Neural progenitor cell (in vitro differentiated cells): ENCODE measurements at regions not wholly inside any gene's neighbourhood (a gene's known extent, or its start where the extent isn't known, plus 50 kb on each side); places are given as distances from the start of the nearest gene placed in this dataset.

ENCODE experiments used
- DNase-seq: peaks from one replicate; pipeline ENCODE4 v3.0.0-alpha.2; 2016; ENCODE audit warnings: low spot score
- H2AFZ ChIP-seq: fragments of 200-600 bp; sonication (generic); replicated peaks from 2 replicates; pipeline ENCODE4 v1.6.1; 2016; ENCODE audit warnings: antibody characterized with exemption
- H3F3A ChIP-seq: fragments of 200-600 bp; sonication (generic); 2 replicates; pipeline ENCODE4 v1.6.1; 2016; ENCODE audit warnings: antibody characterized with exemption, low read depth
- H3K27ac ChIP-seq: fragments of 200-600 bp; sonication (generic); 2 replicates; pipeline ENCODE4 v1.5.1; 2016; ENCODE audit warnings: mild to moderate bottlenecking
- H3K27me3 ChIP-seq: fragments of 200-600 bp; sonication (generic); 2 replicates; pipeline ENCODE4 v1.6.1; 2016; ENCODE audit warnings: mild to moderate bottlenecking, moderate library complexity
- H3K36me3 ChIP-seq: fragments of 200-600 bp; sonication (generic); 2 replicates; pipeline ENCODE4 v1.5.1; 2016
- H3K4me1 ChIP-seq: fragments of 200-600 bp; sonication (generic); 2 replicates; pipeline ENCODE4 v1.6.1; 2016; ENCODE audit warnings: mixed run types
- H3K4me2 ChIP-seq: fragments of 200-600 bp; sonication (generic); 2 replicates; pipeline ENCODE4 v1.6.1; 2016
- H3K4me3 ChIP-seq: fragments of 200-600 bp; sonication (generic); 2 replicates; pipeline ENCODE4 v1.5.1; 2016
- H3K79me2 ChIP-seq: fragments of 200-600 bp; sonication (generic); 2 replicates; pipeline ENCODE4 v1.6.1; 2016; ENCODE audit warnings: low read depth
- H3K9ac ChIP-seq: fragments of 200-600 bp; sonication (generic); 2 replicates; pipeline ENCODE4 v1.6.1; 2016
- H3K9me3 ChIP-seq: fragments of 200-600 bp; sonication (generic); 2 replicates; pipeline ENCODE4 v1.5.1; 2016; ENCODE audit warnings: low read depth
- H4K20me1 ChIP-seq: fragments of 200-600 bp; sonication (generic); 2 replicates; pipeline ENCODE4 v1.6.1; 2016; ENCODE audit warnings: low read depth
- H3K27ac Mint-ChIP-seq: 3 replicates; pipeline ENCODE4 v1.8.0; 2021; ENCODE audit warnings: mixed read lengths
- H3K27me3 Mint-ChIP-seq: 2 replicates; pipeline ENCODE4 v1.8.0; 2022; ENCODE audit warnings: low read depth, mild to moderate bottlenecking, inconsistent platforms, moderate library complexity, mixed read lengths; ENCODE audit not compliant: insufficient read depth
- H3K36me3 Mint-ChIP-seq: 3 replicates; pipeline ENCODE4 v1.8.0; 2021; ENCODE audit warnings: mixed read lengths
- H3K4me1 Mint-ChIP-seq: 3 replicates; pipeline ENCODE4 v1.8.0; 2021; ENCODE audit warnings: mixed read lengths
- H3K4me3 Mint-ChIP-seq: 3 replicates; pipeline ENCODE4 v1.8.0; 2021; ENCODE audit warnings: mild to moderate bottlenecking, moderate library complexity, mixed read lengths
- H3K9me3 Mint-ChIP-seq: 3 replicates; pipeline ENCODE4 v1.8.0; 2020; ENCODE audit warnings: mixed read lengths
- CTCF ChIP-seq: fragments of 200-600 bp; sonication (generic); IDR thresholded peaks from 2 replicates; pipeline ENCODE4 v1.5.1; 2017; ENCODE audit warnings: antibody characterized with exemption, mild to moderate bottlenecking
- EZH2 ChIP-seq: fragments of 200-600 bp; sonication (generic); IDR thresholded peaks from 2 replicates; pipeline ENCODE4 v1.6.1; 2017; ENCODE audit warnings: antibody characterized with exemption, mild to moderate bottlenecking, moderate library complexity
- EZH2phosphoT487 ChIP-seq: fragments of 200-600 bp; sonication (generic); IDR thresholded peaks from 2 replicates; pipeline ENCODE4 v1.6.1; 2017; ENCODE audit warnings: antibody characterized with exemption

GRCh38 chr22:47599753-47600152, 837.3 kb downstream of the TBC1D22A start:
- H3K27ac ChIP-seq, result no peak overlapping the region
- H3K27me3 Mint-ChIP-seq, result peaks cover 9% of the 10 kb centered on the region
- no peak for DNase-seq
- no peaks in the 10 kb centered on the region for H3F3A ChIP-seq
- H3K36me3 ChIP-seq, result no peaks in the 10 kb centered on the region
- peaks cover 4% of the 10 kb centered on the region for H3K9me3 ChIP-seq
- H3K79me2 ChIP-seq, result no peaks in the 10 kb centered on the region
- peaks cover 10% of the 10 kb centered on the region for H3K9me3 Mint-ChIP-seq
- H4K20me1 ChIP-seq, result no peaks in the 10 kb centered on the region
- TF ChIP-seq CTCF (no peak), EZH2phosphoT487 (no peak), EZH2 (no peak)
- no peaks in the 10 kb centered on the region for H3K27me3 ChIP-seq
- H3K4me3 Mint-ChIP-seq, result no peak overlapping the region
- H3K4me2 ChIP-seq, result no peak overlapping the region
- H3K4me1 ChIP-seq, result no peaks in the 10 kb centered on the region
- H3K27ac Mint-ChIP-seq, result no peak overlapping the region
- peaks cover 16% of the 10 kb centered on the region for H3K4me1 Mint-ChIP-seq
- H3K4me3 ChIP-seq, result no peak overlapping the region
- no peaks in the 10 kb centered on the region for H3K36me3 Mint-ChIP-seq
- H3K9ac ChIP-seq, result no peak overlapping the region
- no peak overlapping the region for H2AFZ ChIP-seq

GRCh38 chr22:47598864-47599263, 836.4 kb downstream of the TBC1D22A start:
- Histone ChIP-seq H4K20me1 (no peaks in the 10 kb centered on the region), H3K4me3 (no peak overlapping the region), H2AFZ (no peak overlapping the region), H3K27me3 (no peaks in the 10 kb centered on the region), H3K79me2 (no peaks in the 10 kb centered on the region), H3K4me1 (no peaks in the 10 kb centered on the region), H3K9me3 (peaks cover 4% of the 10 kb centered on the region), H3K27ac (no peak overlapping the region), H3K4me2 (no peak overlapping the region), H3K36me3 (no peaks in the 10 kb centered on the region), H3K9ac (no peak overlapping the region), H3F3A (no peaks in the 10 kb centered on the region)
- H3K9me3 Mint-ChIP-seq, result peaks cover 10% of the 10 kb centered on the region
- peaks cover 16% of the 10 kb centered on the region for H3K4me1 Mint-ChIP-seq
- H3K27me3 Mint-ChIP-seq, result peaks cover 9% of the 10 kb centered on the region
- H3K36me3 Mint-ChIP-seq, result no peaks in the 10 kb centered on the region
- no peak for TF ChIP-seq EZH2phosphoT487
- no peak for TF ChIP-seq CTCF
- no peak for TF ChIP-seq EZH2
- H3K4me3 Mint-ChIP-seq, result no peak overlapping the region
- no peak for DNase-seq
- no peak overlapping the region for H3K27ac Mint-ChIP-seq

- no peak for DNase-seq
- no peak for TF ChIP-seq EZH2
- TF ChIP-seq EZH2phosphoT487, result no peak
- TF ChIP-seq CTCF, result no peak
- Histone ChIP-seq H3K27me3 (no peaks in the 10 kb centered on the region), H3K27ac (no peak overlapping the region), H3F3A (no peaks in the 10 kb centered on the region), H3K9me3 (peaks cover 4% of the 10 kb centered on the region), H3K4me3 (no peak overlapping the region), H3K9ac (no peak overlapping the region), H3K36me3 (no peaks in the 10 kb centered on the region), H3K4me2 (no peak overlapping the region), H3K4me1 (no peaks in the 10 kb centered on the region), H2AFZ (no peak overlapping the region), H3K79me2 (no peaks in the 10 kb centered on the region), H4K20me1 (no peaks in the 10 kb centered on the region)
- Mint-ChIP-seq H3K27me3 (peaks cover 9% of the 10 kb centered on the region), H3K36me3 (no peaks in the 10 kb centered on the region), H3K4me3 (no peak overlapping the region), H3K9me3 (peaks cover 11% of the 10 kb centered on the region), H3K27ac (no peak overlapping the region), H3K4me1 (peaks cover 16% of the 10 kb centered on the region)
Measured at GRCh38 chr22:47597041-47597440, 834.6 kb downstream of the TBC1D22A start.
